ENCODE measurements at regions not wholly inside any gene's neighbourhood (a gene's known extent, or its start where the extent isn't known, plus 50 kb on each side); places are given as distances from the start of the nearest gene placed in this dataset.
A peak's percentile ranks its signal among the peaks of the same experiment; 100 is the strongest.

GRCh38 chr2:13180729-13181128, 464.0 kb downstream of the TRIB2 start:
- no peak for TF ChIP-seq CTCF (IDR thresholded peaks at IDR 0.05; ENCODE audit: insufficient read depth, low read length, poor library complexity, severe bottlenecking)
- no peaks in the 10 kb centered on the region for H3K36me3 ChIP-seq (ENCODE audit: control insufficient read depth, insufficient read depth, low read length)
- H3K27me3 ChIP-seq (ENCODE audit: control insufficient read depth, insufficient read depth, low read length) = no peaks in the 10 kb centered on the region
- no peak for DNase-seq (ENCODE audit: low read depth)
- no peak overlapping the region for H3K4me3 ChIP-seq (ENCODE audit: low read depth, low read length)

- Histone ChIP-seq H3K4me3 (ENCODE audit: low read depth, low read length) (no peak overlapping the region), H3K27me3 (ENCODE audit: control insufficient read depth, insufficient read depth, low read length) (no peaks in the 10 kb centered on the region), H3K36me3 (ENCODE audit: control insufficient read depth, insufficient read depth, low read length) (no peaks in the 10 kb centered on the region)
- no peak for DNase-seq (ENCODE audit: low read depth)
- no peak for TF ChIP-seq CTCF (IDR thresholded peaks at IDR 0.05; ENCODE audit: insufficient read depth, low read length, poor library complexity, severe bottlenecking)
Measured at GRCh38 chr2:13193075-13193474, 476.3 kb downstream of the TRIB2 start.

GRCh38 chr2:13193900-13194299, 477.2 kb downstream of the TRIB2 start:
- DNase-seq (ENCODE audit: low read depth) = peak; percentile 9
- Histone ChIP-seq H3K4me3 (ENCODE audit: low read depth, low read length) (no peak overlapping the region), H3K27me3 (ENCODE audit: control insufficient read depth, insufficient read depth, low read length) (no peaks in the 10 kb centered on the region), H3K36me3 (ENCODE audit: control insufficient read depth, insufficient read depth, low read length) (no peaks in the 10 kb centered on the region)
- TF ChIP-seq CTCF (IDR thresholded peaks at IDR 0.05; ENCODE audit: insufficient read depth, low read length, poor library complexity, severe bottlenecking) = peak; percentile 45

- H3K27me3 ChIP-seq (ENCODE audit: control insufficient read depth, insufficient read depth, low read length) = no peaks in the 10 kb centered on the region
- no peak for TF ChIP-seq CTCF (IDR thresholded peaks at IDR 0.05; ENCODE audit: insufficient read depth, low read length, poor library complexity, severe bottlenecking)
- H3K4me3 ChIP-seq (ENCODE audit: low read depth, low read length) = no peak overlapping the region
- DNase-seq (ENCODE audit: low read depth) = no peak
- no peaks in the 10 kb centered on the region for H3K36me3 ChIP-seq (ENCODE audit: control insufficient read depth, insufficient read depth, low read length)
Measured at GRCh38 chr2:13195270-13195669, 478.5 kb downstream of the TRIB2 start.

GRCh38 chr2:13197248-13197647, 480.5 kb downstream of the TRIB2 start:
- no peaks in the 10 kb centered on the region for H3K27me3 ChIP-seq (ENCODE audit: control insufficient read depth, insufficient read depth, low read length)
- DNase-seq (ENCODE audit: low read depth) = no peak
- no peaks in the 10 kb centered on the region for H3K36me3 ChIP-seq (ENCODE audit: control insufficient read depth, insufficient read depth, low read length)
- H3K4me3 ChIP-seq (ENCODE audit: low read depth, low read length) = no peak overlapping the region
- no peak for TF ChIP-seq CTCF (IDR thresholded peaks at IDR 0.05; ENCODE audit: insufficient read depth, low read length, poor library complexity, severe bottlenecking)

GRCh38 chr2:13201924-13202323, 485.2 kb downstream of the TRIB2 start:
- Histone ChIP-seq H3K36me3 (ENCODE audit: control insufficient read depth, insufficient read depth, low read length) (no peaks in the 10 kb centered on the region), H3K4me3 (ENCODE audit: low read depth, low read length) (no peak overlapping the region), H3K27me3 (ENCODE audit: control insufficient read depth, insufficient read depth, low read length) (no peaks in the 10 kb centered on the region)
- no peak for DNase-seq (ENCODE audit: low read depth)
- peak; percentile 39 for TF ChIP-seq CTCF (IDR thresholded peaks at IDR 0.05; ENCODE audit: insufficient read depth, low read length, poor library complexity, severe bottlenecking)

Measured in kidney epithelial cell (primary cell).